A549 (cell line): ENCODE measurements at regions not wholly inside any gene's neighbourhood (a gene's known extent, or its start where the extent isn't known, plus 50 kb on each side); places are given as distances from the start of the nearest gene placed in this dataset.

Experiments used
- CTCF ChIP-seq: fragments of >200 bp; sonication (Bioruptor Twin); formaldehyde crosslinking; IDR thresholded peaks from 3 replicates; pipeline ENCODE4 v1.5.1; 2016
- NFE2L2 ChIP-seq: fragments of 150-350 bp; conservative IDR thresholded peaks from 2 replicates; pipeline ENCODE4 v1.6.1; 2014; ENCODE audit warnings: low read length
- USF2 ChIP-seq: fragments of 450-650 bp; IDR thresholded peaks from 2 replicates; pipeline ENCODE4 v1.6.1; 2014; ENCODE audit warnings: antibody characterized with exemption

- TF ChIP-seq USF2: no peak
- TF ChIP-seq CTCF: no peak
- no peak for TF ChIP-seq NFE2L2
These were observed 96.0 kb upstream of the ARHGAP20 start for GRCh38 chr11:110808248-110808647.
